Tibial artery (tissue), 4 donors: ENCODE measurements at regions not wholly inside any gene's neighbourhood (a gene's known extent, or its start where the extent isn't known, plus 50 kb on each side); places are given as distances from the start of the nearest gene placed in this dataset.

Experiments used
- DNase-seq, 2 donors: peaks; one replicate each; pipeline ENCODE4 v3.0.0-alpha.2; 2019
- H3K27ac ChIP-seq, 2 donors: fragments of 200-600 bp; sonication (generic) in 1 of 2; 1 replicate in 1 of 2; 2 replicates in 1 of 2; pipeline ENCODE4 v1.5.1; 2018 to 2019; ENCODE audit warnings: mild to moderate bottlenecking in 1 of 2
- H3K27me3 ChIP-seq, 2 donors: fragments of 200-600 bp; sonication (generic) in 1 of 2; one replicate each; pipeline versions ENCODE4 v1.5.1 to v1.6.0; 2016 to 2019
- H3K36me3 ChIP-seq, 3 donors: fragments of 200-600 bp; sonication (generic) in 2 of 3; one replicate each; pipeline ENCODE4 v1.5.1; 2016 to 2019; ENCODE audit warnings: mild to moderate bottlenecking in 2 of 3
- H3K4me1 ChIP-seq, 4 donors: fragments of 200-600 bp; sonication (generic) in 2 of 4; 1 replicate in 3 of 4; 2 replicates in 1 of 4; pipeline ENCODE4 v1.5.1; 2016 to 2019
- H3K4me3 ChIP-seq, 2 donors: fragments of 200-600 bp; sonication (generic) in 1 of 2; 1 replicate in 1 of 2; 2 replicates in 1 of 2; pipeline ENCODE4 v1.5.1; 2018 to 2019; ENCODE audit warnings: mild to moderate bottlenecking in 2 of 2
- H3K9me3 ChIP-seq, 3 donors: fragments of 200-600 bp; sonication (generic) in 1 of 3; one replicate each; pipeline ENCODE4 v1.5.1; 2016 to 2019
- CTCF ChIP-seq, 2 experiments: fragments of 200-600 bp in 1 of 2; fragments of 450-650 bp in 1 of 2; IDR thresholded peaks; one replicate each; pipeline ENCODE4 v1.5.1; 2017 to 2019; ENCODE audit warnings: antibody characterized with exemption in 2 of 2, mild to moderate bottlenecking in 1 of 2, moderate library complexity in 1 of 2
- intact Hi-C: fragments of 100-400 bp; cut with DNase I; formaldehyde crosslinking; loops from one replicate; pipeline ENCODE4 v1.15.0; 2023; ENCODE audit warnings: low total_unique reads

GRCh38 chr12:114765960-114766691 is 82.2 kb upstream of the TBX3 start:
- H3K27ac ChIP-seq, result no peak overlapping the region
- H3K27me3 ChIP-seq, result peaks cover 0 to 6% of the 10 kb centered on the region in 2 donors
- intact Hi-C loops, result no loop called here
- DNase-seq, result no peak
- no peaks in the 10 kb centered on the region for H3K36me3 ChIP-seq
- no peaks in the 10 kb centered on the region for H3K4me1 ChIP-seq
- H3K4me3 ChIP-seq, result no peak overlapping the region
- no peaks in the 10 kb centered on the region for H3K9me3 ChIP-seq
- no peak for TF ChIP-seq CTCF (IDR thresholded peaks at IDR 0.05)

GRCh38 chr12:114764510-114764909 is 80.5 kb upstream of the TBX3 start:
- intact Hi-C loops, result no loop called here
- no peak for DNase-seq
- no peak for TF ChIP-seq CTCF (IDR thresholded peaks at IDR 0.05)
- Histone ChIP-seq H3K4me3 (no peak overlapping the region), H3K27ac (no peak overlapping the region), H3K27me3 (peaks cover 0 to 6% of the 10 kb centered on the region in 2 donors), H3K36me3 (no peaks in the 10 kb centered on the region), H3K9me3 (no peaks in the 10 kb centered on the region), H3K4me1 (no peaks in the 10 kb centered on the region)

- Histone ChIP-seq H3K4me1 (no peaks in the 10 kb centered on the region), H3K27ac (no peak overlapping the region), H3K36me3 (no peaks in the 10 kb centered on the region), H3K27me3 (peaks cover 0 to 6% of the 10 kb centered on the region in 2 donors), H3K9me3 (no peaks in the 10 kb centered on the region), H3K4me3 (no peak overlapping the region)
- no peak for DNase-seq
- no peak for TF ChIP-seq CTCF (IDR thresholded peaks at IDR 0.05)
- intact Hi-C loops, result no loop called here
Observed at GRCh38 chr12:114762490-114763110, 78.6 kb upstream of the TBX3 start.

GRCh38 chr12:114760151-114760877 is 76.3 kb upstream of the TBX3 start:
- Histone ChIP-seq H3K4me1 (no peaks in the 10 kb centered on the region), H3K36me3 (no peaks in the 10 kb centered on the region), H3K9me3 (no peaks in the 10 kb centered on the region), H3K27ac (no peak overlapping the region), H3K4me3 (no peak overlapping the region), H3K27me3 (peaks cover 0 to 3% of the 10 kb centered on the region in 2 donors)
- DNase-seq, result no peak
- intact Hi-C loops, result no loop called here
- no peak for TF ChIP-seq CTCF (IDR thresholded peaks at IDR 0.05)

GRCh38 chr12:114759635-114760034 is 75.7 kb upstream of the TBX3 start:
- H3K4me3 ChIP-seq, result no peak overlapping the region
- H3K9me3 ChIP-seq, result no peaks in the 10 kb centered on the region
- no peak overlapping the region for H3K27ac ChIP-seq
- TF ChIP-seq CTCF (IDR thresholded peaks at IDR 0.05), result no peak
- no peaks in the 10 kb centered on the region for H3K27me3 ChIP-seq
- no peak for DNase-seq
- H3K4me1 ChIP-seq, result no peaks in the 10 kb centered on the region
- H3K36me3 ChIP-seq, result no peaks in the 10 kb centered on the region
- intact Hi-C loops, result no loop called here
